GM12864 (cell line): ENCODE measurements at regions not wholly inside any gene's neighbourhood (a gene's known extent, or its start where the extent isn't known, plus 50 kb on each side); places are given as distances from the start of the nearest gene placed in this dataset.

Experiments used
- DNase-seq: peaks from one replicate; pipeline ENCODE4 v3.0.0-alpha.2; 2011; ENCODE audit warnings: low read depth
- H3K4me3 ChIP-seq: 2 replicates; pipeline ENCODE4 v1.5.1; 2011; ENCODE audit warnings: mild to moderate bottlenecking, low read depth, low read length, control low read depth
- CTCF ChIP-seq: IDR thresholded peaks from 2 replicates; pipeline ENCODE4 v1.5.1; 2011; ENCODE audit warnings: low read depth, mild to moderate bottlenecking, moderate library complexity, low read length, control low read depth, inconsistent platforms; ENCODE audit errors: missing control alignments

- no peak for TF ChIP-seq CTCF
- DNase-seq = no peak
- H3K4me3 ChIP-seq = no peak overlapping the region
These were observed 621.2 kb downstream of the GALR1 start for GRCh38 chr18:77870894-77871293.

GRCh38 chr18:77872166-77872565, 622.5 kb downstream of the GALR1 start:
- DNase-seq = no peak
- no peak overlapping the region for H3K4me3 ChIP-seq
- TF ChIP-seq CTCF = no peak

- no peak for DNase-seq
- no peak for TF ChIP-seq CTCF
- no peak overlapping the region for H3K4me3 ChIP-seq
These were observed 626.7 kb downstream of the GALR1 start for GRCh38 chr18:77876319-77876865.

- no peak for TF ChIP-seq CTCF
- no peak for DNase-seq
These were observed 630.2 kb downstream of the GALR1 start for GRCh38 chr18:77879829-77880228.

GRCh38 chr18:77884454-77884853, 634.8 kb downstream of the GALR1 start:
- no peak for DNase-seq
- no peak for TF ChIP-seq CTCF
- H3K4me3 ChIP-seq = no peak overlapping the region

More at GRCh38 chr18:77879829-77880228, 630.2 kb downstream of the GALR1 start:
- H3K4me3 ChIP-seq = no peak overlapping the region

GRCh38 chr18:77894060-77894459, 644.4 kb downstream of the GALR1 start:
- no peak overlapping the region for H3K4me3 ChIP-seq
- DNase-seq = no peak
- TF ChIP-seq CTCF = no peak

GRCh38 chr18:77895250-77895649, 645.6 kb downstream of the GALR1 start:
- H3K4me3 ChIP-seq = no peak overlapping the region
- no peak for TF ChIP-seq CTCF
- DNase-seq = no peak
